Muscle of arm (tissue), 1 donor: ENCODE measurements at regions not wholly inside any gene's neighbourhood (a gene's known extent, or its start where the extent isn't known, plus 50 kb on each side); places are given as distances from the start of the nearest gene placed in this dataset.
"Not testable (repeated sequence)": the region's sequence is repeated elsewhere in the genome, so short reads cannot be mapped to it uniquely, and the experiment has no call there.

Experiments used
- DNase-seq: peaks from one replicate; pipeline ENCODE4 v3.0.0-alpha.2; 2013

GRCh38 chr1:79777481-79778219 lies 771.1 kb upstream of the ADGRL4 start:
- no peak for DNase-seq

- no peak for DNase-seq
These were observed 768.9 kb upstream of the ADGRL4 start for GRCh38 chr1:79775402-79775801.

DNA sequence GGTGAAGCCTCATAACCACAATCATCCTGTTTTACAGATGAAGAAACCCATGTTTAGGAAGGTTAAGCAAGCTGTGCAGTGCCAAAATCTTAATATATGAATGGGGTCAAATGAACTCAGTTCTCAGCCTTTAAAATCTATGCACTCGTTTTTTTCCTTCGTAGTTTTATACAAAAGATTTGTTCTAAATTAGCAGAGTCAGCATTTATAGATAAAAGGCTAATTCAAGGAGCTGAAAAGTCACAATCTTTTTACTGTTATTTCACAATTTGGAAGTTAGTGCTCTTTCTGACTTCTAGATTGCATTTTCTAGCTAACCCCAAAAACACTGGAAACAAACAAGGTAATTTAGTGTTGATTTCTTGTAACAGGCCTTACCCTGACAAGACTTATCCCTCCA lies 766.9 kb upstream of the ADGRL4 start:
- DNase-seq = no peak

DNA sequence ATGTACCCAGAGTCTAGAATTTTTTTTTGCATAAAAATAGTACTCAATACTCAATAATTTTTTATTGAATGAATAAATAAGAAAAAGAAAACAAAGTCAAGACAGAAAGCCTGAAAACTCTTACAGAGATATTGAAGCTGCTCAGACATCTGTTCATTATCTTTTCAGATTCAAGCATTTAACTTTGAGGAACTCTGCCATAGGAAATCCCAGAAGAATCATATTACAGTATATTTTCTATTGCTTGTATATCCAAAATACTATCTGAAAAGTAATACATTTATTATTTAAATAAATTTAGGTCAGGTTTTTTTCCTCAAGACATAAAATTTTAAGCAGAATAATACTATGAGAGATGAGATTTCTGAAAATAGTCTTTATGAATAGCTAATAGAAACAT lies 755.9 kb upstream of the ADGRL4 start:
- no peak for DNase-seq

DNA sequence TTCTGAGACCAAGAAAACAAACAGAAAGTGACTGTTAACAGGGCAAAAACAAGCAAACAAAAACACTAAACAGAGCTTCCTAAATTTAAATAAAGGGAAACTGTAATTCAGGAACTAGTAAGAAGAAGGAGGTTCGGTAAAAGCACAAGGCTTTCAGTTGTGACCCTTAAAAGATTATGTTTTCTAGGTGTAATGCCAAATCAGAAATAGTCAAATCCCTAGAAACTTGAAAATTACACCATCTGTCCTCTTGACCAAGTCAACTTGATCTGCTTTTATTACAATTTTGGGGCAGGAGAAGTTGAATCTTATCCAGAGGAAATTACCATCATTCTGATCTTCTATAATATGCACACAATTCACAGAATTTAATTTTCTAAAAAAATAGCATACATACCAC lies 754.0 kb upstream of the ADGRL4 start:
- DNase-seq = no peak

DNA sequence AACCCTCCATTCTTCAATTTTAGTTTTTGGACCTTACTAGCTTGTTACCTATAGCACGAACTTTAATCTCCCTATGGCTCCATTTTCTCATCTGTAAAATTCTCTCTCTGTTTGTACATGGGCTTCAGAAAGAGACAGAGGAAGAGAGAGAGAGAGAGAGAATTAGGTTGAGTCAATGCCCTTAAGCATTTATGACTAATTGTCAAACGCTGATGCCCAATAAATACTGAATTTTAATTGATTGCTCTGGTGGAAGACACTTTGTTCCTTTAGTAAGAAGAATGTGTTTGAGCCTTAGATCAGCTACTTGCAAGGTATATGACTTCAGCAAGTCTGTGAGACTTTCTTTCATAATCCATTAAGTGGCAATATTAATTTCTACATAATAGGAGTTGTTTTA lies 743.1 kb upstream of the ADGRL4 start:
- DNase-seq = no peak

DNA sequence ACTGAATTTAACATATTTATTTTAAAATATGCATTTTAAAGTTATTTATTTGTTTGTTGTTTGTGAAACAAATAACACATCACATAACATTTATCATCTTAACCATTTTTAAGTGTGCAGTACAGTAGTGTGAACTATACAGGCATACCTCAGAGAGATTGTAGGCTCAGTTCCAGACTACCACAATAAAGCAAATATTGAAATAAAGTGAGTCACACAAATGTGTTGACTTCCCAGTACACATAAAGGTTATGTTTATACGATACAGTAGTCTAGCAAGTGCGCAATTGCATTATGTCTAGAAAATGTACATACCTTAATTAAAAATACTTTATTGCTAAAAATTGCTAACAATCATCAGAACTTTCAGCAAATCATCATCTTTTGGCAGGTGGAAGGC lies 739.4 kb upstream of the ADGRL4 start:
- DNase-seq = no peak

- no peak for DNase-seq
These were observed 738.2 kb upstream of the ADGRL4 start for GRCh38 chr1:79744746-79745145.

- no peak for DNase-seq
These were observed 735.3 kb upstream of the ADGRL4 start for GRCh38 chr1:79741720-79742421.

GRCh38 chr1:79738101-79738500 lies 731.6 kb upstream of the ADGRL4 start:
- no peak for DNase-seq

DNA sequence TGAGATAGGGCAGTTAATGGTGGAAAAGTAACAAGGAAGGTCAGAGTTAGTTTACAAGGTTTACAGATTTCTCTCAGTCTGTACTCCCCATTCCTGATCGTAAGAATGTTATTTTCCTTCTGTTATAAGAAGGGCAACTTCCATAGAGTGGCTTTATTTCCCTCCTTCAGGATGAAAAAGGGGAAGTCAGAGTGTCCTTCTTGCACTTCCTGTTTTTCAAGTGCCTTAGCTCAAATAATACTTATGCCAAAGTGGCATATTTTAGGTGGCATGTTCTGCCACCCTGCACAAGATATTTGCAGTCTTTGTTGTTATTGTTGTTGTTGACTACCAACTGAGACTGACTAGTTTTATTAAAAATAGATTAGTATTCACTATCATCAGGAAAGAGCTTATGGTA lies 730.7 kb upstream of the ADGRL4 start:
- DNase-seq = no peak

- DNase-seq = no peak
These were observed 726.4 kb upstream of the ADGRL4 start for GRCh38 chr1:79732950-79733349.

- DNase-seq = no peak
These were observed 720.4 kb upstream of the ADGRL4 start for GRCh38 chr1:79726911-79727310.

GRCh38 chr1:79726321-79726720 lies 719.8 kb upstream of the ADGRL4 start:
- DNase-seq = peak; percentile 35

- DNase-seq = no peak
These were observed 709.9 kb upstream of the ADGRL4 start for GRCh38 chr1:79716447-79716846.

GRCh38 chr1:79714664-79715063 lies 708.1 kb upstream of the ADGRL4 start:
- no peak for DNase-seq

DNA sequence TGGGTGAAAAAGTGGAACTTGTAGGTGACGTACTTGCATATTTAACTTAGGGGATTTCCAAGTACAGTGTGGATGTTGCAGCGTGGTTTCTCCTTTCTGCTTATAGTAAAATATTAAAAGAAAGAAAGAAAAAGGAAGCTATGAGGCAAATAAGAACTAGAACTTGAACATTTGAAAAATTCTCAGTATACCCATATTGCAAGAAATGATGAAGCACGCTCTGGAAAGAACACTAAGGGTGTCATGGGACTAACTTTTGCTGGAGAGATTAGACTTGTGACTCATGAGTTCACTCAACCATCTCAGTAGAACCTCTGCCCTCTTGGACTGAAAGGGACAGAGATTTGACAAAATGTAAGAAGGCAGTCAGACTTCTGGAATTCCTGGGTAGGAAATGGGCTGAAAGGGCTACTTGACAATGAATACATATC lies 704.5 kb upstream of the ADGRL4 start:
- DNase-seq = no peak

DNA sequence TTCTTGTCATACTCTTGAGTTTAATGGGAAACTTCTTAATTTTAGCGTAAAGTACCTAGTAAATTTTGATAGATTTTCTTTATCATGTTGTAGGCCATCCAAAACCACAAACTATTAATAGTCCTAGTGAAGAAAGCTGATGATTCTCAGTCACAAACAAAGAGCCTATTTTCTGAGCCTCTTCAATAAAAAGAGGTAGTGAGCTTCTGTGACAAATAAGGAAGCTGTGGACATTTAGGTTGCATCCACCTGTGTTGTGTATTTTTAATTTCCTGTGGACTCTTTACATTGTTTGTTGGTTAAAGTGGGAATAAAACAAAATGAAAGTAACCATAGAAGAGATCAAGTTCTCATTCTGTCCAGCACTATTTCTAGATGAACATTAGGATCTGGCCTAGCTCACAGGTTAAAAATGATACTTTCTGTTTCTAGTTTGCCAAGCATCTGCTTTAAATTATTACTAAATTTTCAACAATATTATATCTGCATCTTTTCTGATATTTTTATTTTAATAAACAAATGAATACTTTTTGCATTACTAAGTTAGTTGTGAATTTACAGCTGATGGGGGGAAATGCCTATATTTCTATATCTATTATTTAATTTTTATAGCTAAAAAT lies 702.2 kb upstream of the ADGRL4 start:
- DNase-seq = no peak

- DNase-seq = no peak
These were observed 698.7 kb upstream of the ADGRL4 start for GRCh38 chr1:79705218-79705617.

DNA sequence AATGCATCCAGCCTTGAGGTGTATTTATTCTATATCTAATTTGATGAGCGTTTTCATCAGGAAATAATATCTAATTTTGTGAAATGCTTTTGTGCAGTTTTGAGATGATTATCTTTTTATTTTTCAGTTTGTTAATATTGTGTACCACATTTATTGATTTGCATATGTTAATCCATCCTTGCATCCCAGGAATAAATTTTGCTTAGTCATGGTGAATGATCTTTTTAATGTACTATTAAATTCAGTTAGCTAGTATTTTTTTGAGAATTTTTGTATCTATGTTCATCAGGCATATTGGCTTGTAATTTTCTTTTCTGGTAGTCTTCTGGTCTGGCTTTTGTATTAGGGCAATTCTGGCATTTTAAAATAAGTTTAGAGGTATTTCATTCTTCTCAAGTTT lies 697.5 kb upstream of the ADGRL4 start:
- no peak for DNase-seq

DNA sequence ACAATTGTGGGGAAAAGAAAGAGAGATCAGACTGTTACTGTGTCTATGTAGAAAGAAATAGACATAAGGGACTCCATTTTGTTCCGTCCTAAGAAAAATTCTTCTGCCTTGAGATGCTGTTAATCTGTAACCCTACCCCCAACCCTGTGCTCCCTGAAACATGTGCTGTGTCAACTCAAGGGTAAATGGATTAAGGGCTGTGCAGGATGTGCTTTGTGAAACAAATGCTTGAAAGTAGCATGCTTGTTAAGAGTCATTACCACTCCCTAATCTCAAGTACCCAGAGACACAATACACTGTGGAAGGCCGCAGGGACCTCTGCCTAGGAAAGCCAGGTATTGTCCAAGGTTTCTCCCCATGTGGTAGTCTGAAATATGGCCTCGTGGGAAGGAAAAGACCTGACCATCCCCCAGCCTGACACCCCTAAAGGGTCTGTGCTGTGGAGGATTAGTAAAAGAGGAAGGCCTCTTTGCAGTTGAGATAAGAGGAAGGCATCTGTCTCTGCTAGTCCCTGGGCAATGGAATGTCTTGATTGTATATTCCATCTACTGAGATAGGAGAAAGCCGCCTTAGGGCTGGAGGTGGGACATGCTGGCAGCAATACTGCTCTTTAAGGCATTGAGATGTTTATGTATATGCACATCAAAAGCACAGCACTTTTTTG lies 695.9 kb upstream of the ADGRL4 start:
- not testable (repeated sequence) for DNase-seq

- no peak for DNase-seq
These were observed 688.6 kb upstream of the ADGRL4 start for GRCh38 chr1:79695138-79695537.

DNA sequence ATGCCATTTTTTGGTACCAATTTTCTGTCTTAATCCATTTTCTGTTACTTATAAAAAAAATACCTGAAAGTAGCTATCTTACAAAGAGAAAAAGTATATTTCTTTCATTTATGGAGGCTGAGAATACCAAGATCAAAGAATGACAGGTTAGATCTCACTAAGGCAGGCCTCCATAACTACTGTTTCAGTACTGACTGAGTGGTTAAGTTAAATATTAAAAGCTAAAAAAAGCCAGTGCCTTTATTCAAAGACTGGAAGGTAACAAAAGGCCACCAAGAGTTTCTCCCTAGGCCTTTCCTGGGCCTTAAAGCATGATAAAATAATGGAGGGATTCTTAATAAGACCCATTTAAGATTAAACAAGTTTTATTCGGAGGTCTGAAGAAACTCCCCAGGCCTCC lies 687.7 kb upstream of the ADGRL4 start:
- DNase-seq = no peak
